IMR-90 (cell line): ENCODE measurements at regions not wholly inside any gene's neighbourhood (a gene's known extent, or its start where the extent isn't known, plus 50 kb on each side); places are given as distances from the start of the nearest gene placed in this dataset.

ENCODE experiments used
- ATAC-seq: fragments of 200-7000 bp; cut with Tn5 transposase; 2 replicates; pipeline ENCODE4 v1.9.1; 2020; ENCODE audit warnings: low read depth, mild to moderate bottlenecking, moderate library complexity
- BruUV-seq: library from RNA; stranded (reverse); fragments of 400-500 nt; replicated peaks from 2 replicates; lab custom pipeline; 2021; lab: Mats Ljungman, UMichigan
- CTCF ChIA-PET: fragments of 300-600 bp; formaldehyde crosslinking; extraction: SDS; loops from one replicate; lab custom pipeline; 2021; ENCODE audit warnings: antibody characterized with exemption; lab: Yijun Ruan, JAX
- POLR2A ChIA-PET: fragments of 300-600 bp; sonication (Branson Sonifier 250); formaldehyde crosslinking; loops from one replicate; lab custom pipeline; 2022; ENCODE audit warnings: antibody characterized with exemption; ENCODE audit not compliant: unreplicated experiment; lab: Charles Lee
- DNase-seq: peaks from one replicate; pipeline ENCODE4 v3.0.0; 2013
- H2AFZ ChIP-seq: replicated peaks from 2 replicates; pipeline ENCODE3; 2013; ENCODE audit warnings: low read length, mild to moderate bottlenecking; ENCODE audit not compliant: poor library complexity
- H2AK5ac ChIP-seq: 2 replicates; pipeline ENCODE4 v1.6.1; 2013; ENCODE audit warnings: low read depth, low read length, inconsistent platforms
- H2AK9ac ChIP-seq: replicated peaks from 2 replicates; pipeline ENCODE3; 2013; ENCODE audit warnings: mild to moderate bottlenecking, low read depth, low read length, moderate library complexity; ENCODE audit not compliant: poor library complexity
- H2BK120ac ChIP-seq: 2 replicates; pipeline ENCODE4 v1.6.1; 2013; ENCODE audit warnings: low read depth, low read length, inconsistent platforms
- H2BK15ac ChIP-seq: 3 replicates; pipeline ENCODE4 v1.6.1; 2013; ENCODE audit warnings: low read depth, low read length, inconsistent platforms
- H2BK20ac ChIP-seq: 2 replicates; pipeline ENCODE4 v1.6.1; 2013; ENCODE audit warnings: low read depth, mild to moderate bottlenecking, inconsistent platforms, low read length, moderate library complexity
- H2BK5ac ChIP-seq: 2 replicates; pipeline ENCODE4 v1.6.1; 2013; ENCODE audit warnings: mild to moderate bottlenecking, low read depth, low read length, inconsistent platforms; ENCODE audit not compliant: poor library complexity, severe bottlenecking
- H3K14ac ChIP-seq: replicated peaks from 2 replicates; pipeline ENCODE4 v1.6.1; 2013; ENCODE audit warnings: low read depth, low read length, inconsistent platforms
- H3K18ac ChIP-seq: 2 replicates; pipeline ENCODE4 v1.6.1; 2013; ENCODE audit warnings: low read depth, low read length, control low read depth
- H3K23ac ChIP-seq: 2 replicates; pipeline ENCODE4 v1.6.1; 2013; ENCODE audit warnings: low read depth, low read length, inconsistent platforms
- H3K27ac ChIP-seq: 2 replicates; pipeline ENCODE4 v1.5.1; 2013; ENCODE audit warnings: mild to moderate bottlenecking, control low read depth, low read length; ENCODE audit not compliant: insufficient read depth
- H3K27me3 ChIP-seq: 2 replicates; pipeline ENCODE4 v1.6.1; 2013; ENCODE audit warnings: low read length; ENCODE audit not compliant: control insufficient read depth, insufficient read depth
- H3K36me3 ChIP-seq: 2 replicates; pipeline ENCODE4 v1.6.1; 2013; ENCODE audit warnings: low read length, mixed read lengths; ENCODE audit not compliant: control insufficient read depth, insufficient read depth
- H3K4ac ChIP-seq: 2 replicates; pipeline ENCODE4 v1.6.1; 2013; ENCODE audit warnings: low read depth, low read length, inconsistent platforms
- H3K4me1 ChIP-seq: 2 replicates; pipeline ENCODE4 v1.6.1; 2013; ENCODE audit warnings: low read length, mixed read lengths; ENCODE audit not compliant: control insufficient read depth, insufficient read depth
- H3K4me2 ChIP-seq: 2 replicates; pipeline ENCODE4 v1.6.1; 2013; ENCODE audit warnings: low read depth, mild to moderate bottlenecking, control low read depth, low read length, moderate library complexity
- H3K4me3 ChIP-seq: 2 replicates; pipeline ENCODE4 v1.5.1; 2013; ENCODE audit warnings: low read depth, mild to moderate bottlenecking, control low read depth, low read length, moderate library complexity; ENCODE audit not compliant: insufficient read depth
- H3K56ac ChIP-seq: 2 replicates; pipeline ENCODE4 v1.6.1; 2013; ENCODE audit warnings: low read length, inconsistent platforms; ENCODE audit not compliant: insufficient read depth; ENCODE audit errors: extremely low read depth
- H3K79me1 ChIP-seq, 2 experiments: 2 replicates each; pipeline ENCODE4 v1.6.1; 2013; ENCODE audit warnings: low read length in 2 of 2, inconsistent platforms in 1 of 2, low read depth in 1 of 2
- H3K9ac ChIP-seq: 2 replicates; pipeline ENCODE4 v1.6.1; 2013; ENCODE audit warnings: low read depth, low read length, control low read depth
- H3K9me1 ChIP-seq: 2 replicates; pipeline ENCODE4 v1.6.1; 2013; ENCODE audit warnings: low read length, inconsistent platforms; ENCODE audit not compliant: insufficient read depth
- H3K9me3 ChIP-seq: 2 replicates; pipeline ENCODE4 v1.6.1; 2013; ENCODE audit warnings: low read length; ENCODE audit not compliant: control insufficient read depth, insufficient read depth
- H4K20me1 ChIP-seq: 2 replicates; pipeline ENCODE4 v1.6.1; 2013; ENCODE audit warnings: low read length, inconsistent platforms; ENCODE audit not compliant: insufficient read depth
- H4K5ac ChIP-seq: 2 replicates; pipeline ENCODE4 v1.6.1; 2013; ENCODE audit warnings: mild to moderate bottlenecking, low read depth, low read length, control low read depth
- H4K8ac ChIP-seq, 2 experiments: 2 replicates each; pipeline ENCODE4 v1.6.1; 2013; ENCODE audit warnings: low read depth in 2 of 2, low read length in 2 of 2, control low read depth in 1 of 2, inconsistent platforms in 1 of 2
- H4K91ac ChIP-seq: 2 replicates; pipeline ENCODE4 v1.6.1; 2013; ENCODE audit warnings: low read depth, low read length, inconsistent platforms; ENCODE audit not compliant: insufficient read depth
- BHLHE40 ChIP-seq: fragments of 150-350 bp; IDR thresholded peaks from 2 replicates; pipeline ENCODE4 v1.6.1; 2016; ENCODE audit warnings: mild to moderate bottlenecking, low read depth, low read length
- CEBPB ChIP-seq: IDR thresholded peaks from 2 replicates; pipeline ENCODE4 v1.6.1; 2012; ENCODE audit warnings: low read depth, low read length, improper control_type of control experiment
- CHD1 ChIP-seq: IDR thresholded peaks from 2 replicates; pipeline ENCODE4 v1.6.1; 2012; ENCODE audit warnings: low read depth, low read length, improper control_type of control experiment
- FOS ChIP-seq: fragments of 150-350 bp; IDR thresholded peaks from 2 replicates; pipeline ENCODE4 v1.6.1; 2016; ENCODE audit warnings: low read depth, low read length
- MAFK ChIP-seq: IDR thresholded peaks from 2 replicates; pipeline ENCODE4 v1.6.1; 2012; ENCODE audit warnings: low read depth, low read length, improper control_type of control experiment
- MAZ ChIP-seq: IDR thresholded peaks from 2 replicates; pipeline ENCODE4 v1.6.1; 2012; ENCODE audit warnings: low read depth, mild to moderate bottlenecking, low read length, improper control_type of control experiment, moderate library complexity, borderline replicate concordance
- MXI1 ChIP-seq: IDR thresholded peaks from 2 replicates; pipeline ENCODE4 v1.6.1; 2012; ENCODE audit warnings: low read depth, mild to moderate bottlenecking, low read length, moderate library complexity, borderline replicate concordance
- NFE2L2 ChIP-seq: fragments of 150-350 bp; IDR thresholded peaks from 2 replicates; pipeline ENCODE4 v1.6.1; 2016; ENCODE audit warnings: low read depth, mild to moderate bottlenecking, low read length
- POLR2A ChIP-seq: IDR thresholded peaks from 2 replicates; pipeline ENCODE4 v1.6.1; 2012; ENCODE audit warnings: mild to moderate bottlenecking, low read depth, low read length
- RAD21 ChIP-seq: IDR thresholded peaks from 2 replicates; pipeline ENCODE4 v1.6.1; 2012; ENCODE audit warnings: low read length, improper control_type of control experiment
- RCOR1 ChIP-seq: IDR thresholded peaks from 2 replicates; pipeline ENCODE4 v1.6.1; 2012; ENCODE audit warnings: mild to moderate bottlenecking, low read length, improper control_type of control experiment; ENCODE audit not compliant: insufficient replicate concordance
- RFX5 ChIP-seq: IDR thresholded peaks from 2 replicates; pipeline ENCODE4 v1.8.0; 2012; ENCODE audit warnings: low read depth, mild to moderate bottlenecking, low read length, moderate library complexity
- SMC3 ChIP-seq: fragments of 150-350 bp; IDR thresholded peaks from 2 replicates; pipeline ENCODE4 v1.6.1; 2016; ENCODE audit warnings: low read depth, mild to moderate bottlenecking, antibody characterized with exemption, low read length, moderate library complexity
- WGBS, 2 experiments: methylation state at CpG; one replicate each; pipeline versions ENCODE4 v1.1.5 to v1.1.7; 2013; ENCODE audit warnings: missing lambda C conversion rate in 2 of 2; ENCODE audit not compliant: insufficient read length in 1 of 2; ENCODE audit errors: extremely low coverage in 2 of 2; 5-methylcytosine and 5-hydroxymethylcytosine counted together
- dilution Hi-C: fragments of 300-500 bp; cut with HindIII; formaldehyde crosslinking; loops from one replicate; pipeline ENCODE4 v1.14.3; 2018; ENCODE audit warnings: low sequenced_read_pairs; ENCODE audit not compliant: unreplicated experiment
- in situ Hi-C: fragments of 300-500 bp; cut with MboI; formaldehyde crosslinking; loops from 3 replicates; pipeline ENCODE4 v1.14.3; 2019; ENCODE audit warnings: low sequenced_read_pairs, inconsistent platforms, mixed read lengths
- intact Hi-C: fragments of 100-400 bp; cut with micrococcal nuclease; formaldehyde crosslinking; loops from 2 replicates; pipeline ENCODE4 v1.10.0; 2022
- TF ChIP-seq, protein P1 (sequence below): fragments of 150-350 bp; IDR thresholded peaks from 2 replicates; pipeline ENCODE4 v1.6.1; 2017; ENCODE audit warnings: mild to moderate bottlenecking, antibody characterized with exemption, low read length, low read depth
- TF ChIP-seq, protein P2 (sequence below): fragments of 150-350 bp; IDR thresholded peaks from 2 replicates; pipeline ENCODE4 v1.6.1; 2016; ENCODE audit warnings: low read depth, mild to moderate bottlenecking, low read length, moderate library complexity, borderline replicate concordance
- TF ChIP-seq, protein P3 (sequence below): conservative IDR thresholded peaks from 2 replicates; pipeline ENCODE4 v1.5.1; 2012; ENCODE audit warnings: mild to moderate bottlenecking, low read depth, low read length, improper control_type of control experiment

DNA sequence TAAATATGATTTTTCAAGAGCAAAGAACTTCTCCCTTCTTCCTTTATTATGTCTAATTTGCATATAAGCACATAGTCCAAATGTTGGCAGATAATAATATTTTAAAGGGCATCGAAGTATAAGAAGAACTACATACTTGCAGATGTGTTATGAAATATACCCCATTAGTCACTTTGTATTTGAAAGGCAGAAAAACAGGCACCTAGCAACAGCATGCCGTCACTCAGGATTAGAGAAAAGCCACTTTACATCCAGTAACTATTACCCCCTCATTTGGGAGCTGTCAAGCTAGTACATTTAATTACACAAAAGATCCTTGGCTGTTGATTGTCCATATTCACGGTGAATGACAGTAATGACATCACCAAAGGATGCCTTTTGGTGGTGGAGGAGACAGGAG is 99.3 kb upstream of the ARMC2 start:
- Histone ChIP-seq H3K23ac (no peak overlapping the region), H3K56ac (no peak overlapping the region), H2AFZ (no peak overlapping the region), H2BK15ac (no peak overlapping the region), H2AK9ac (no peak overlapping the region), H3K4me2 (no peak overlapping the region), H2BK20ac (no peak overlapping the region), H3K4ac (no peak overlapping the region), H2AK5ac (no peak overlapping the region), H3K9me3 (no peaks in the 10 kb centered on the region), H3K36me3 (no peaks in the 10 kb centered on the region), H3K9me1 (no peaks in the 10 kb centered on the region), H3K9ac (no peak overlapping the region), H3K27ac (no peak overlapping the region), H3K27me3 (no peaks in the 10 kb centered on the region), H2BK120ac (no peak overlapping the region), H2BK5ac (no peak overlapping the region), H4K20me1 (no peaks in the 10 kb centered on the region), H3K4me1 (no peaks in the 10 kb centered on the region), H3K14ac (no peak overlapping the region), H3K4me3 (no peak overlapping the region), H4K5ac (no peak overlapping the region), H3K18ac (no peak overlapping the region), H4K91ac (no peak overlapping the region), H4K8ac (no peak overlapping the region), H3K79me1 (no peaks in the 10 kb centered on the region)
- no peak for TF ChIP-seq MAZ
- no peak for TF ChIP-seq CEBPB
- no peak for TF ChIP-seq NFE2L2
- no peak for TF ChIP-seq RCOR1
- TF ChIP-seq CHD1, result no peak
- TF ChIP-seq, protein P1, sequence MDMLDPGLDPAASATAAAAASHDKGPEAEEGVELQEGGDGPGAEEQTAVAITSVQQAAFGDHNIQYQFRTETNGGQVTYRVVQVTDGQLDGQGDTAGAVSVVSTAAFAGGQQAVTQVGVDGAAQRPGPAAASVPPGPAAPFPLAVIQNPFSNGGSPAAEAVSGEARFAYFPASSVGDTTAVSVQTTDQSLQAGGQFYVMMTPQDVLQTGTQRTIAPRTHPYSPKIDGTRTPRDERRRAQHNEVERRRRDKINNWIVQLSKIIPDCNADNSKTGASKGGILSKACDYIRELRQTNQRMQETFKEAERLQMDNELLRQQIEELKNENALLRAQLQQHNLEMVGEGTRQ, result no peak
- no peak for TF ChIP-seq FOS
- TF ChIP-seq MAFK, result no peak
- TF ChIP-seq RFX5, result no peak
- TF ChIP-seq BHLHE40, result no peak
- TF ChIP-seq, protein P2, sequence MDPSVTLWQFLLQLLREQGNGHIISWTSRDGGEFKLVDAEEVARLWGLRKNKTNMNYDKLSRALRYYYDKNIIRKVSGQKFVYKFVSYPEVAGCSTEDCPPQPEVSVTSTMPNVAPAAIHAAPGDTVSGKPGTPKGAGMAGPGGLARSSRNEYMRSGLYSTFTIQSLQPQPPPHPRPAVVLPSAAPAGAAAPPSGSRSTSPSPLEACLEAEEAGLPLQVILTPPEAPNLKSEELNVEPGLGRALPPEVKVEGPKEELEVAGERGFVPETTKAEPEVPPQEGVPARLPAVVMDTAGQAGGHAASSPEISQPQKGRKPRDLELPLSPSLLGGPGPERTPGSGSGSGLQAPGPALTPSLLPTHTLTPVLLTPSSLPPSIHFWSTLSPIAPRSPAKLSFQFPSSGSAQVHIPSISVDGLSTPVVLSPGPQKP, result no peak
- no peak for TF ChIP-seq POLR2A
- TF ChIP-seq RAD21, result no peak
- TF ChIP-seq, protein P3, sequence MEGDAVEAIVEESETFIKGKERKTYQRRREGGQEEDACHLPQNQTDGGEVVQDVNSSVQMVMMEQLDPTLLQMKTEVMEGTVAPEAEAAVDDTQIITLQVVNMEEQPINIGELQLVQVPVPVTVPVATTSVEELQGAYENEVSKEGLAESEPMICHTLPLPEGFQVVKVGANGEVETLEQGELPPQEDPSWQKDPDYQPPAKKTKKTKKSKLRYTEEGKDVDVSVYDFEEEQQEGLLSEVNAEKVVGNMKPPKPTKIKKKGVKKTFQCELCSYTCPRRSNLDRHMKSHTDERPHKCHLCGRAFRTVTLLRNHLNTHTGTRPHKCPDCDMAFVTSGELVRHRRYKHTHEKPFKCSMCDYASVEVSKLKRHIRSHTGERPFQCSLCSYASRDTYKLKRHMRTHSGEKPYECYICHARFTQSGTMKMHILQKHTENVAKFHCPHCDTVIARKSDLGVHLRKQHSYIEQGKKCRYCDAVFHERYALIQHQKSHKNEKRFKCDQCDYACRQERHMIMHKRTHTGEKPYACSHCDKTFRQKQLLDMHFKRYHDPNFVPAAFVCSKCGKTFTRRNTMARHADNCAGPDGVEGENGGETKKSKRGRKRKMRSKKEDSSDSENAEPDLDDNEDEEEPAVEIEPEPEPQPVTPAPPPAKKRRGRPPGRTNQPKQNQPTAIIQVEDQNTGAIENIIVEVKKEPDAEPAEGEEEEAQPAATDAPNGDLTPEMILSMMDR, result no peak
- no peak for TF ChIP-seq MXI1
- TF ChIP-seq SMC3, result no peak
- intact Hi-C loops (loop anchor here (5.0 kb wide), 1 partner anchor 668 kb away; no protein-coding TSS in a partner anchor), in situ Hi-C loops (no loop called here), dilution Hi-C loops (no loop called here)
- DNase-seq (no peak), ATAC-seq (no peak)
- ChIA-PET CTCF (no interaction called here), POLR2A (no interaction called here)
- no CpG with 5 or more reads among the region's 3 CpGs for WGBS, 2 experiments
- no TSS peak for BruUV-seq
